ENCODE measurements at regions not wholly inside any gene's neighbourhood (a gene's known extent, or its start where the extent isn't known, plus 50 kb on each side); places are given as distances from the start of the nearest gene placed in this dataset.

- no peak for TF ChIP-seq TAF1 (IDR thresholded peaks at IDR 0.05; ENCODE audit: borderline replicate concordance, low read depth, low read length)
- TF ChIP-seq CTCF (IDR thresholded peaks at IDR 0.05 in 2 of 3, conservative IDR thresholded peaks at IDR 0.05 in 1 of 3; ENCODE audit: control insufficient read depth in 2 of 3, extremely low read depth in 1 of 3, insufficient read depth in 1 of 3, low read depth in 3 of 3, low read length in 3 of 3): no peak
- TF ChIP-seq ASH2L (IDR thresholded peaks at IDR 0.05; ENCODE audit: borderline replicate concordance, low read depth): no peak
- TF ChIP-seq REST (IDR thresholded peaks at IDR 0.05; ENCODE audit: low read depth, low read length): no peak
Observed at GRCh38 chr10:112094984-112095383, 88.6 kb downstream of the GPAM start.
